Left renal pelvis (tissue), 4 donors: ENCODE measurements at regions not wholly inside any gene's neighbourhood (a gene's known extent, or its start where the extent isn't known, plus 50 kb on each side); places are given as distances from the start of the nearest gene placed in this dataset.

Experiments used
- DNase-seq, 4 donors: peaks; one replicate each; pipeline ENCODE4 v3.0.0-alpha.2; 2013; ENCODE audit warnings: low read depth in 4 of 4, low spot score in 3 of 4

- DNase-seq = no peak
Measured at GRCh38 chr4:17188125-17188524, 289.7 kb upstream of the LDB2 start.

GRCh38 chr4:17187003-17187402 is 288.6 kb upstream of the LDB2 start:
- no peak for DNase-seq

- DNase-seq = no peak
Measured at GRCh38 chr4:17182888-17183287, 284.4 kb upstream of the LDB2 start.

- no peak for DNase-seq
Measured at GRCh38 chr4:17174751-17175150, 276.3 kb upstream of the LDB2 start.

GRCh38 chr4:17173300-17173699 is 274.9 kb upstream of the LDB2 start:
- no peak for DNase-seq

GRCh38 chr4:17170131-17170530 is 271.7 kb upstream of the LDB2 start:
- no peak for DNase-seq

- no peak for DNase-seq
Measured at GRCh38 chr4:17169699-17170098, 271.3 kb upstream of the LDB2 start.

GRCh38 chr4:17168571-17168970 is 270.1 kb upstream of the LDB2 start:
- DNase-seq = peak; percentile 15 to 47 (median 27)

GRCh38 chr4:17166954-17167353 is 268.5 kb upstream of the LDB2 start:
- DNase-seq = no peak

GRCh38 chr4:17165286-17165685 is 266.8 kb upstream of the LDB2 start:
- DNase-seq = no peak

- no peak for DNase-seq
Measured at GRCh38 chr4:17164666-17165065, 266.2 kb upstream of the LDB2 start.

GRCh38 chr4:17163156-17163771 is 264.8 kb upstream of the LDB2 start:
- DNase-seq = no peak

- DNase-seq = no peak
Measured at GRCh38 chr4:17157304-17157703, 258.9 kb upstream of the LDB2 start.

GRCh38 chr4:17155486-17155885 is 257.0 kb upstream of the LDB2 start:
- no peak for DNase-seq

GRCh38 chr4:17153572-17153971 is 255.1 kb upstream of the LDB2 start:
- DNase-seq = no peak

GRCh38 chr4:17152941-17153540 is 254.6 kb upstream of the LDB2 start:
- no peak for DNase-seq

GRCh38 chr4:17142232-17142711 is 243.8 kb upstream of the LDB2 start:
- no peak for DNase-seq

- DNase-seq = no peak
Measured at GRCh38 chr4:17138847-17139246, 240.4 kb upstream of the LDB2 start.

GRCh38 chr4:17134565-17134964 is 236.1 kb upstream of the LDB2 start:
- no peak for DNase-seq

- no peak for DNase-seq
Measured at GRCh38 chr4:17134100-17134499, 235.7 kb upstream of the LDB2 start.

- DNase-seq = no peak
Measured at GRCh38 chr4:17132226-17132625, 233.8 kb upstream of the LDB2 start.

- DNase-seq = no peak
Measured at GRCh38 chr4:17128268-17128667, 229.8 kb upstream of the LDB2 start.
